MM.1S (cell line): ENCODE measurements at regions not wholly inside any gene's neighbourhood (a gene's known extent, or its start where the extent isn't known, plus 50 kb on each side); places are given as distances from the start of the nearest gene placed in this dataset.

Source experiments
- CTCF ChIP-seq: fragments of 300-600 bp; sonication (generic); IDR thresholded peaks from 2 replicates; pipeline ENCODE4 v1.5.1; 2016; ENCODE audit warnings: antibody characterized with exemption, low read length, mixed read lengths
- EZH2phosphoT487 ChIP-seq: fragments of 300-600 bp; sonication (generic); IDR thresholded peaks from 2 replicates; pipeline ENCODE4 v1.6.1; 2018; ENCODE audit warnings: antibody characterized with exemption, low read length

GRCh38 chrX:35461164-35461563 lies 337.0 kb upstream of the MAGEB16 start:
- TF ChIP-seq CTCF (no peak), EZH2phosphoT487 (no peak)
